Stimulated activated CD8-positive, alpha-beta memory T cell treated with anti-CD3 and anti-CD28 coated beads, Interleukin-7, amount 100 ng/mL, for 1 hour (primary cell): ENCODE measurements at regions not wholly inside any gene's neighbourhood (a gene's known extent, or its start where the extent isn't known, plus 50 kb on each side); places are given as distances from the start of the nearest gene placed in this dataset.
"Not testable (repeated sequence)": the region's sequence is repeated elsewhere in the genome, so short reads cannot be mapped to it uniquely, and the experiment has no call there.

ENCODE experiments used
- DNase-seq, 2 donors: peaks; one replicate each; pipeline ENCODE4 v3.0.0-alpha.2; 2020; ENCODE audit warnings: low read depth in 2 of 2

DNA sequence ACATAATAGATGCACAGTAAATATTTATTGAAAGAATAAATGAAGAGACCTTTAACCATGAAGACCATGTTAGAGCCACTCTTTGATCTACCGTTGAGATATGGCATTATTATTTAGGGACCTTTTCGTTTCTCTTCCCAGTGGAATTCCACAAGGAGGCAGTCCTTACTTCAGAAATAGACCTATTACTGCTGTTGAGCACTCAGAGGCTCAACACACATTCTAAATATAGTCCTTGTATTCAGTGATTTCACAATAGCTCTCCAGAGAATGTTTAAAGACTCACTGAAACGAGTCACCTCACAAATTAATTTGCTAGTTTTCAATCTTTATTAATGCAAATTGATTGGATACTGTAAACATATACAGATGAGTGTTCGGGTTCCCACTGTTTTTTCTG, 603.8 kb downstream of the CDH8 start:
- no peak for DNase-seq

DNA sequence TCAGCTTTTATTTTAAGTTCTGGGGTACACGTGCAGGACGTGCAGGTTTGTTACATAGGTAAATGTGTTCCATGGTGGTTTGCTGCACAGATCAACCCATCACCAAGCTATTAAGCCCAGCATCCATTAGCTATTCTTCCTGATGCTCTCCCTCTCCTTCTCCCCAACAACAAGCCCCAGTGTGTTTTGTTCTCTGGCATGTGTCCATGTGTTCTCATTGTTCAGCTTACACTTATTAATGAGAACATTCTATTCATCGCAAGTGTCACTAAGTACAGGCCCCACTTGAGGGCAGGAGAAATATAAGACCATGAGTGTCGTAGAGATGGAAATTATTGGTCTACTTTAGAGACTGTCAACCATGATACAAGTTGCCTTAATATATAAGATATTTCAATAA, 615.1 kb downstream of the CDH8 start:
- no peak for DNase-seq

DNA sequence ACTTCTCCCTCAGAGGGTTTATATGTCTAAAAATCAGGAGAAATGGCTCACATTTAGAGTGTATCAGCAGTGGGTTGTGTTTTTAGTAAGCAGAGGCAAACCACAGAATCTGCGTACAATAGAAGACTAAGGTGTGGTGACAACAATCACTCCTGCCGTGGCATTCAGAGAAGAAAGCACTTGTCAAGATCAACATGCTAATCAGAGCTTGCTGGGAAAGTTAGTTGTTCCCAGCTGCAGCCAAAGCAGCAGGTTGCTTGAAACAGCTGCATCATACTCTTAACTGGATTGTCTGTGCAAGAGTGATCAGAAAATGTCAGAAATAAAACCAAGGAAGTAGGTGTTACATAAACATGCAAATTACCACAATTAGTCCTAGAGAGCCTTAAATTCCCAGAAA, 616.4 kb downstream of the CDH8 start:
- DNase-seq: no peak

DNA sequence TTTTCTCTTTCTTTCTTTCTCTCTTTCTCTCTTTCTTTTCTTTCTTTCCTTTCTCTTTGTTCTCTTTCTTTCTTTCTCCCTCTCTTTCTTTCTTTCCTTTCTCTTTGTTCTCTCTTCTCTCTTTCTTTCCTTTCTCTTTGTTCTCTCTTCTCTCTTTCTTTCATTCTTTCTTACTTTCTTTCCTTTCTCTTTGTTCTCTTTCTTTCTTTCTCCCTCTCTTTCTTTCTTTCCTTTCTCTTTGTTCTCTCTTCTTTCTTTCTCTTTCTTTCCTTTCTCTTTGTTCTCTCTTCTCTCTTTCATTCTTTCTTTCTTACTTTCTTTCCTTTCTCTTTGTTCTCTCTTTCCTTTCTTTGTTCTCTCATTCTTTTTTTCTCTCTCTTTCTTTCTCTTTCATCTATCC, 617.4 kb downstream of the CDH8 start:
- DNase-seq: not testable (repeated sequence)

DNA sequence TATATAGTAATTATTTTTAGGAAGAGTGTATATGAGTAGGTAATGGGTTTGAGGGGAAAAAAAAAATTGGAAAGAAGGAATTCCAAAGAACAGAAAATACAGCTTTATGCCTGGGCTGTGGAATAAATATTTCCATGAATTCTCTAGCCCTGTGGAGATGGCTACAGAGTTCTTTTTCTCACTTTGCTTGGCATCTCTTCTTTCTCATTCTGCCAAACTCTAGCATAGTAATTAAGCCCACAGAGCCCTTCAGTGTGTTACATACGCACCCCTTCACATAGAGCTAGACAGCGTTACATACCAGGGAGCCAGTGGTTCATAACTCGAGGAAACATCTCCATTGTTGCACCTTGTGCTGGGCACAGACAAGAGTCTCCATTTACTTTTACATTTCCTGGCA, 621.1 kb downstream of the CDH8 start:
- no peak for DNase-seq

DNA sequence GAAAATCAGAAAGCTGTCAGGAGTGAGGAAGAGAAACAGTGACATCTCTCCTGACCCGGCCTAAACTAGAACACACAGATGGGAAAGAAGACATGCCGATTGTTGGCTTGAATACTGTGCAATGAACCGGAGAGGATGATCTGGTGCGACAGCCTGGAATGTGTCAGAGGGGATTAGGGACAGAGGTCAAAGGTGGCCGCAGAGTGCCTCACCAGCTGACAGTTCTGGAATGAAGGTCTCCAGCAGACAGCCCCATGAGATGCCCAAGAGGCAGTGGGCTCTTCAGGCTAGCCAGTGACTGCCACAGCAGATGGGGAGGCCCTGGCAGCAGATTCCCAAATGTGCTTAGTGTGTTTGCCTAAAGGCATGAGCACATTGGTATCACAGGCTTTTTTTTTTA, 623.2 kb downstream of the CDH8 start:
- no peak for DNase-seq

DNA sequence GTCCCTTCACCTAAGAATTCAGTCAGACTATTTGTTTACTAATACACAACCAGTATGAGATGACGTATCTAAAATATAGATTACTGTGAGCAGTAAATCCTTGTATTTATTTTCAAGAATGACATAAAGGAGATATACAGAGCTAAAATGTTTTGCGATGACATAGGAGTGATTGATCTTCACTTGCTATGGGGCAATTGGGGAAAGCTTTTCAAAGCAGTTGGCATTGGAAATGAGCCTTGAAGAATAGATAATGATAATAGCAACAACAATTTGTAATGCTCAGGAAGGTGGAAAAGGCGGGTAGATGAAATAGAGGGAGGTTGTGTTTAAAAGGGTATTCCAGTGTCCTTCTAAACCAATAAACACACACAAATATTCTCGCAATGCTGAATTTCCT, 623.7 kb downstream of the CDH8 start:
- no peak for DNase-seq

DNA sequence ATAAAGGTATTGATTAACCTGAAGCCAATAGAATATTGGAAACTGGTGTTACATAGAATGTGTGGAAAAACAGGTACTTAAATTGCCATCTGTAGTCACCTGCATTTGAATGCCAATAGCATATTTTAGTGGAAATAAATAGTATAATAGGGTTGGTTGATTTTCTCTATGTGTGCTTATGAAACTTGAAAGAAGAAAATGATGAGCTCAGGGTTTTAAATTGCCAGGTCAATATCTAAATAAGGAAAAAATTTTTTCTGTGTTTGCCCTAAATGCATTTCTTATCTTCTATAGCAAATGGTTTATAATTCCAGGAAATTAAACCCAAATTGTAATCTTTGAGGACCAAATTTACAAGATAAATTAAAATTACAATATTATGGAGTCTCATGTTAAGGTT, 626.6 kb downstream of the CDH8 start:
- DNase-seq: no peak

DNA sequence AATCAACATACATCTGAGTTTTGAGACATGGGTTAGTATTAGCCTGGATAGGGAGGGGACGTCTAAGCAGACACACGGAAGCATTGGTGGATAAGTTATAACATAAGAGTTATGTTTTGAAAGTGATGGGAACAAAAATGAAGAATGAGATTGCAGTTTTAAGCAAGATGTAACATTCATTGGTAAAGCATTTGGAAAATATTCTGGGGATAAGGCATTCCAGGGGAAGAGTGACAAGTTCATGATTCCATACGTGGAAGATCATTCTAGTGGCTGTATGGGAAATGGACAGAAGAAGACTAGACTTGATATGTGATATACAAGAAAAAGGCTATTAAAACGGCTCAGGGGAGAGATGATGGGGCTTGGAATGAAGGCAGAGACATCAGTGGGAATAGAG, 632.9 kb downstream of the CDH8 start:
- DNase-seq: no peak

DNA sequence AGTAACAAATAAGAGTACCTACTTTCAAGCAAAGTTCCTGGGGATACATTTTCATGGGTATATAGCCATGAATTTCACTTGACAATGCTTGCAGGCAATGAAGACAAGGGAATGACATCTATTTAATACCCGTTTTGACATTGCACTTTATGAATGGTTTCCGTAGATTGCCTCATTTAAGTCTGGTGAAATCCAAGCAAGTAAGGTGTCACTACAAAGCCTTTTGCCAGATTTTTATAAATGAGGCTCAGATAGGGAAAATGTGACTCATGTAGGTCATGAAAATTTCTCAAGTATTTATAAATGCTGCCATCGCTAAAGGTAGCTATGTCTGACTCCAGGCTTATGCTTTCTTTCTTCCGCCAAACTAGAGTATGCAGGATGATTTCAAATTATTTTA, 644.3 kb downstream of the CDH8 start:
- no peak for DNase-seq

DNA sequence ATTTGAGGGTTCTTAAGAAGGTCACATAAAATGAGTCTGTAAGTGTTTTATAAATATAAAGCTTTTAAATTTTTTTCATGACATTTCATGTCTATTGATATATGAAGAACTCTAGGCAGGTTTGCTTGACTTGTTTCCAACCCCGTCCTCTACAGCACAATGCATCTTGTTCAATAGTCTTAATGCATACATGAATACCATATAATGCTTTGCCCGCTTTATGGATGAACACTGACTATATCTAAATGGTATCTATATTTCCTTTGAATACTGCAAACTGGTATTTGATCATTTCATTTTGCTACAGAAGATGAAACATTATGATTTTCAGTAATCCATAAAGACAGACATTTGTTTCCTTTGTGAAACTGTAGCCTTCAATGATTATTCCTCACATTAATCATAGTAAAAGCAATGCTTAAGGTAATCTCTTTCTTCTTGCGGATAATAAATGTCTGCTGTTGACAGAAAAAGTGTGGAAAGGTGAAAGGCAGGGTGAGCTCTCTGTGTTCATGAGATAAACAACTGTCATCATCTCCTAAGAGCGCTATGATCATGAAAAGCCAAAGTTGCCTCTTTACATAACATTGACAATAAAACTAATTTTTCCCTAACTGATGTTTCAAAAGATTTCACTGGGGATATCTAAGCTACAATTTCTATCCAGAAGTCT, 645.1 kb downstream of the CDH8 start:
- DNase-seq: no peak

DNA sequence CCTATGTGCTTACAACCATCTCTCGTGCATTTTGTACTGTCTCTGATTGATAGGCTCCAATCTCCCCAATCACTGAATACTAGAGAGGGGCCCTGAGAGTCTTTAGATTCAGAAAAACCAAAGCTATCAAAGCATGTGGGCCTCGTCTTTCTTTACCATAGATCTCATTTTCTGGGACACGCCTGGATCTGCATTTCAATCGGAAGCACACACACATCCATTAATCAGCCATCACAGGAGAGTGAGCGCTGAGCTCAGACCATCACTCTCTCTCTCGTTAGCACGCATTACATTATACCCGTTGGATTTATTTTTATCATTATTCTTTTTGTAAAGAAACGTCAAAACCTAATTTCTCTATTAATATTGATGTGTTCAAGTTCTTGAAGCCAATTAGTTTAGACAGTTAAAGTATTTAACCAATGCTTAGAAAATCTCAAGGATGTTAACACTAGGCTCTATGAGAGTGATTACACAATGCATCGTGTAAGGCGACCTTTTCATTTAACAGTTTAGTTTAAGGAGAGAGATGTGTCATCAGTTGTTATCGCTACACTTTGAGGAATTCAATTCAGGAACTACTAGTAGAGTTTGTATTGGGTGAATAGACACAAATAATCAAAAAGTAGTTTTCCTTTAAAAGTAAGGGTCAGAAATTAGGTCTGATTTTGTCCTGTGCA, 650.7 kb downstream of the CDH8 start:
- DNase-seq: no peak

DNA sequence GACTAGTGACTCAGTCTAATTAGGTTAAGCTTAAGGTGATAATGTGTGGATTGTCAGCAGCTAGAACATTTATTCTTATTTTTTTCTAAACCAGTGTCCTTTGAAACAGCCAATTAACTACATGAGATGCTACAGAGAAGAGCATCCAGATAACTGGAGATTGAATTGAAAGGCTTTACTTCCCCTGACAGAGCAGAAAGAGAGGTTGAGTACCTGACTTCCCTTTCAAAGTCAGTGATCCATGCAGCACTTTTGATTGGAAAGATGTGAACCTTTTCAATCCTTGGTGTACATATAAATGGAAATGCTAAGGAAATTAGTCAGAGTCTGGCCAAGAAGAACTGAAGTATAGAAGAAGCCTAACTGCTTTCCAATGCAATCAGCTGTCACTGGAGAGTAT, 653.8 kb downstream of the CDH8 start:
- DNase-seq: no peak

DNA sequence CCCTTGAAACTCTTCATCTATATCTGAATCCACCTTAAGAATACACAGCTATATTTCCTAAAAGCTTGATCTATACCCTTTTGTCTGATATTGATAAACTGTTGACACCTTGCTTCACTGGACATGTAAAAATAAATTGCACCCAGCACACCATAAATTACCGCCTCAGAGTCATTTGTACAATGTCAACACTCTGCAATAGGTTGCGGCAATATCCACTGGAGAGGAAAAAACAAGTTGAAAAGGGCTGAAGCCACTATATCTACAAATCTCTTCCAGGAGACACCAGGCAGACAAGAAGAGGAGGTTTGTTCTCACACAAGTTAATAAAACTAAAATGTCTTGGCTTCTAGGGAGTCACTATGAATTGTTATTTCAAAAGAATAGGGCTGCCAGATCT, 656.9 kb downstream of the CDH8 start:
- DNase-seq: no peak

DNA sequence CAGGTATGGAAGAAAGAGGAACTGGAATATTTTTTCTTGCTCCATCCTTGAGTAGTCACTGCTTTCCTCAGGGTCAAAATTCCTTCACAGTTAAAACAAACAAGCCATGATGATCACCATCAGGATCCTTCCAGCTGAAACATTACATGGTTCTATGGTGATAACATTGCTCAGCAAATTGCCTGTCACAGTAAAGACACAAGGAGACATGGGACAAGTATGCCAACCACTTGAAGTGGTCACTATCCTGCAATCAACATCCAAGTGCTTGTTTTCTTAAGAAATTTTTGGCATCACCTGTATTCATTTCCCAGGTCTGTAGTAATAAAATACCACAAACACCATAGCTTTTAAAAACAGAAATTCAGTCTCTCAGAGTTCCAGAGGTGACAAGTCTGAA, 662.2 kb downstream of the CDH8 start:
- DNase-seq: no peak

DNA sequence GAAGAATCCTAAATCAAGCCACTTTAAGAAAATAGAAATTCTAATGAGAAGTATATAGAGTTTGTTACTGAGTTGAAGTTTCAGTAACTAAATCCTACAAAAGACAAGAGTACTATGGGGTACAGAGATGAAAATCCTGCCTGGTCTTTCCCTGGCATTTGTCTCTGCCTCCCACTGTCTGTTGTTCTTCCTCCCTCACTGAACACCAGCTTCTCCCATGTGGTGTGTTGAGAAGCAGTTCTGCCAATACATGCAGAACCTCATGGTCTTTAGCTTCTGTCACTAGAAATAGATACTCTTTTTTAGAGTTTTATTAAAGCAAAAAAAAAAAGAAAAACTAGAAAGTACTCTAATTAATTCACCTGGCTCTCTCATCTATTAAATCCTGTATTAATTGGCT, 664.4 kb downstream of the CDH8 start:
- DNase-seq: no peak

DNA sequence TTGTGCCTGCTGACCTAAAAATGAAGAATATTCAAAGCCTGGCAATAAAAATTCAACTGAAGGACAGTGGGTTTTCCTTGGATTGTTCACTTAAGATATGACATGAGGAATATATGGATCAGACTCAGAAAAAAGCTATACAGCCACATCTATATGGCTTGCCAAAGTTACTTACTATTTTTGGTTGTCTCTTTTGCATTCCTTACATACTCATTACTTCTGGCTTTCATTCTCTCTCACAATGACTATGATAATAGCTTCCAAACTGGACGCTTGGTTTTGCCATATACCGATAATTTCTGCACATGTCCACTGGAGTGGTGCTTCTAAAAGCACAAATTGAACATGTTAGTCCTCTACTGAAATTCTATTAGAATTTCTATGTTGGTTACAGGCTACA, 664.9 kb downstream of the CDH8 start:
- DNase-seq: no peak

DNA sequence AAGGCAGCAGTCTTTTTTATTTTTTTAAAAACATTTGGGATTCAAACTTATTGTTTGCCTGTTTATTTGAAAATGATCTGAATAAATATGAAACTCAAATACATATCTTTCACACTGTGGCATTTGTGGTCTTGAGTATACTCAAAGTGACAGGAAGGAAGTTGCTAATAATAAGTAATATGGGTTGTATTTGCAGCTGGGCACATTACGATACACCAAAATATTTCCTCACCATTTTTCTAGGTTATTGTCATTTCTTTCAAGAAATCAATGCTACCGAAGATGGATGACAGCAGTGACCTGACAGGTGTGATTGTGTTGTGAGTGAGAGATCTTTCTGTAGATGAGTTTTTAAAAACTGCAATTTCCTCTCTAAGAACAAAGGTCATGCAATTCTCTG, 665.7 kb downstream of the CDH8 start:
- no peak for DNase-seq

DNA sequence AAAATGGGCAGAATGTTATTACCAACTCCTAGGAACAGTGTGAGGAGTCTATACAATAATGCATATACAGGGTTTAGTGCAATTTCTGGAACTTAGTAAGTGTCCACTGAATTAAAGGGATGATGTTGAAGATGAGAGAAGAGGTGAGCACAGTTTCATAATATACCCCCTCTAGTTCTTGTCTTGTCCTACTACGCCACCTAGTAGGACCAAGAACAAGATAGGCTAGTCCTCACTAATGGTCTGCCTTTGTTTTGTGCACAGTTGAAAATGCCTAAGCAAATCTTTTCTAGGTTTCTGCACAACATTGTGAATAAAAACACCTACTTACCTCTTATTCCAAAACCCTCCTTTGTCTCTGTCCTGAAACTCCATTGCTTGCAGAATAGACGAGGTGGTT, 670.2 kb downstream of the CDH8 start:
- DNase-seq: no peak

DNA sequence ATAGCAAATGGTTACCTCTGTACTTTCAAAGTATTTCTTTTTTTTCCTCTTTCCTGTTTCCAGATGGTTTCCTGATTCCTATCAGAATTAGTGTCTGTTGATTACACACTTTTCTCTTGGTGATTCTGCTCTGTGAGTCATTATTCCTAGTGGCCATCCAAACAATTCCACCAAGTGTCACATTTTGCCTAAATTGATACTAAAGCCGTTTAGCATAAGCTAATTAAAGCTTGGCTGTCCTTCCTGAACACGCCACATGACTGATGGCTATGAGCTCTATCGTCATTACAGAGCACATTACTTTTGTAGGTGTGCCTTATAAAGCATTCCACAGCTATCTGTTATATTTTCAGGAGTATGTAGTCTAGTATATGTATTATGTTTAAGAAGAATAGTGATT, 671.2 kb downstream of the CDH8 start:
- no peak for DNase-seq

DNA sequence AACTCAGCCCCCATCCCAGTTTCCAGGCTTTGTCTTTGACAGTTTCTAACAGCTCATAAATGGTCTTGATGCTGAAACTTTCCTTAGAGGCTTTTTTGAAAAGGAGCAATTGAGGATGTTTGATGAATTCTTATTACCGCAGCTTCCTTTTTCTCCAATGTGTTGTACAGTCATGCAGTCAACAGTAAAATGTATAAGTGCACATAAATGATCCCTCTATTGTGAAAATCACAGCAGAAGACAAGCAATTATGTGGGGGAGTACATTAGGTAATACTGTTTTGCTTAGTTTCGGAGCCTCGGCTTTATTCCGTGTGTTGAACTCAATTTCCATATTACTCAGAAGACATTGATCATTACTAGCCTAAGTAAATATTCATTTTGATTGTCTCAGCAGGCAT, 673.7 kb downstream of the CDH8 start:
- DNase-seq: no peak

DNA sequence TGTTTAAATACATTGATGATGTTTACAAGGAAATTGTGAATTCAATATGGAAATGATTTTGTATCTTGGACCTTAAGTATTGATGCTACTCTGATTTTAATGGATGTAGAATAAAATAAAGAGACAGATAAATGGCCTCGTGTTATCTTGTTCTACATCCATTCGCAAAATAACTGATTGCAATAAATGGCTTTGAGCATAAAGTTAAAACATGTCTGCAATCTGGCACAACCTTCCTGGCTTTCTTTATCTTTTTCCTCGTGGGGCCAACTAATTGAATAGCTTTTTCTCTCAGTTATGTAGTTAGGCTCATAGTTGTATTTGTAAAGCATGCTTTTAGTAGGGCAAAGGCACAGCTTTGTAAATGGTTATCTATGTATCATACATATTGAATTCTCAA, 691.4 kb downstream of the CDH8 start:
- DNase-seq: no peak

DNA sequence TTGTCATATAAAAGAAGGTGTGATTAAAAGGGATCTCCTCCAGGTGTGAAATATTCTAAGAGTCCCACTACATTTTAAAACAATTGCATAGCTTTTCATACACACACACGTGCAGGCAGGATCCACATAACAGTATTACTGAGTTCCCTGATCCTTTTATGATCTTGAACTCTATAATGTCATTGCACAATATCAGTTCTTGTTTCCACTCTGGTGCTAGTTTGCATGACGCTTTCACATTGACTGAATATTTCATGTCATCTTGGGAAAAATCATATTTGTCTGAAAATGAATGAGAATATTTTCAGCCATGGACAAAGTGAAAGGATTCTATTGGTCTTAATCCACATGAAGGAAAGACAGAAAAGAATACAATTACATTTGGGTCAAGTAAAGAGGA, 703.8 kb downstream of the CDH8 start:
- DNase-seq: no peak

DNA sequence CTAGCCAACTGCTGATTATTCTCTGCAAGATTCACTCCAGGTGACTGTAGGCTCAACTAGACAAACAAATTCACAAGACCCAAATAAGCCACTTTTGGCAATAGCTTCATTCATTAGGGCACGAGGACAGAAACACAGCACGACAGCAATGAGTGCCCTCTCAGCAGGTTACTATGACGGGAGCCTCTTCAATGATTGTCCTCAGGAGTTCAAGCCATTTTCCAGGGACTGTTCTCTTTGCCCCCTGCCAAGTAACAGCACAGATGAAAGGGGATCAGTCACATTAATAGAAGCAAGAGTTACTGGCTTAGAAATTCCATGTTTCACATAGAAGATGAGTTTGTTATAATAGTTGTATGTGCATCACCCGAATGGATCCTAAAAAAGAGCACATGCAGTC, 712.2 kb downstream of the CDH8 start:
- no peak for DNase-seq
